ENCODE measurements at regions not wholly inside any gene's neighbourhood (a gene's known extent, or its start where the extent isn't known, plus 50 kb on each side); places are given as distances from the start of the nearest gene placed in this dataset.

DNA sequence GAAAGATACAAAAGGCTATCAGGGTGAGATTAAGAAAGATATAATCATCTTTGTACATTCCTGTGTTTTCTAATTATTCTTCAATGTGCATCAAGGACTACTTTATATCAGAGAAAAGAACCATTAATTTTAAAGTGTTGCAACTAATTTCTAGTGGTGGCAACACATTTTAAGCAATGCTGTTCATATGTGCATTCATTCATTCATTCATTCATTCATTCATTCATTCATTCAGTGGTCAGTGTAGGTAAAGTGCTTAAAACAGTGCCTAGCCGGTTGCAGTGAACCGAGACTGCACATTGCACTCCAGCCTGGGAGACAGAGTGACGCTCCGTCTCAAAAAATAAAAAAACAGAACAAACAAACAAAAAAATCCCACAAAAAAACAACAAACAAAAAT lies 155.7 kb upstream of the ZNF536 start:
- no peak for TF ChIP-seq POLR2AphosphoS5 (IDR thresholded peaks at IDR 0.05)
- no peak for TF ChIP-seq EP300 (IDR thresholded peaks at IDR 0.05)
- no peak for TF ChIP-seq CTCF (IDR thresholded peaks at IDR 0.05)
- no peak for TF ChIP-seq POLR2A (IDR thresholded peaks at IDR 0.05)
- no peak for ATAC-seq

DNA sequence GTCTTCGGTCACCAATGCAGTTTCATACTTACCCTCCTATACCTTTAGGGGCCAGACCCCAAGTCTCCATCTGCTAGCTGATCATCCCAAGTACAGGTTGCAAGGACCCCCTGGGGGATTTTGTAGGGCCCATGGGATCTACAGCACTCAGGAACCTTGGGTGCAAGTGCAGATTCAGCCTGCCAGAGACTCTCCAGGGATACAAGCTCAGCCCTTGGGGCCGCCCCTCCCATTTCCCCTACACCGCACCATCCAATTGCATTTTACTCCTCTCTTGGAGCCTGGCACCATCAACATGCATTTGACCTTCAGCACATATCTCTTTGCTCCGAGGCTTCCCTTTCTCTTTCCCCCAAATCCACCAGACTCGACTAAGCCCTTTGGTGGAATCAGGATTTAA lies 154.7 kb upstream of the ZNF536 start:
- Histone ChIP-seq H3K27ac (no peak overlapping the region), H3K4me1 (peaks cover 0 to 3% (median 0%) of the 10 kb centered on the region in 3 donors), H3K36me3 (no peaks in the 10 kb centered on the region), H3K9me3 (no peaks in the 10 kb centered on the region), H3K27me3 (peaks cover 63% of the 10 kb centered on the region), H3K4me3 (no peak overlapping the region)
- WGBS, 2 donors (ENCODE audit: low coverage in 1 of 2), result 82 to 86% methylated on average over 4 to 5 of the region's 5 CpGs
- TF ChIP-seq EP300 (IDR thresholded peaks at IDR 0.05) (no peak), CTCF (IDR thresholded peaks at IDR 0.05) (no peak), POLR2AphosphoS5 (IDR thresholded peaks at IDR 0.05) (no peak), POLR2A (IDR thresholded peaks at IDR 0.05) (no peak)
- no peak for ATAC-seq

More for the DNA sequence above, 155.7 kb upstream of the ZNF536 start:
- Histone ChIP-seq H3K9me3 (no peaks in the 10 kb centered on the region), H3K4me1 (no peaks in the 10 kb centered on the region), H3K27me3 (peaks cover 59% of the 10 kb centered on the region), H3K36me3 (no peaks in the 10 kb centered on the region), H3K27ac (no peak overlapping the region), H3K4me3 (no peak overlapping the region)
- 80 to 91% methylated on average over 1 to 4 of the region's 4 CpGs for WGBS, 2 donors (ENCODE audit: low coverage in 1 of 2)

DNA sequence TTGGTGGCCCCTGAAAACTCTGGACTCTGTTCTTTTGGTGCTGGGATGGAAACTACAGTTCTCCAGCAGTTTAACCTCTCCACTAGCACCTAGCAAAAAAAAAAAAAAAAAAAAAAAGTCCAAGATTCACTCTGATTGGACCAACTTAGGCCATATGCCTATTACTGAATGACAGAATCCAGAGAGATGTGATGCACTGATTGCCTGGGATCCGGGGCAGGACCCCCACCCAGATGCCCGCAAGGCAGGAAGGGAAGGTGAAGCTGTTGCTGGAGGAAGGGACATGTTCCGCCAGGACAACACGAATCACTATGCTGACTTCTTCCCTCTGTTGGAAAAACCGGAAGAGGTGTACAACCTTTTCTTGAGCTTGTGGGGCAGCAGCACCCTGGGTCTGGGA lies 152.5 kb upstream of the ZNF536 start:
- H3K27me3 ChIP-seq, result peaks cover 73% of the 10 kb centered on the region
- H3K9me3 ChIP-seq, result no peaks in the 10 kb centered on the region
- no peak overlapping the region for H3K27ac ChIP-seq
- TF ChIP-seq CTCF (IDR thresholded peaks at IDR 0.05) (no peak), POLR2A (IDR thresholded peaks at IDR 0.05) (no peak), EP300 (IDR thresholded peaks at IDR 0.05) (no peak), POLR2AphosphoS5 (IDR thresholded peaks at IDR 0.05) (no peak)
- ATAC-seq, result no peak
- no peaks in the 10 kb centered on the region for H3K36me3 ChIP-seq
- H3K4me3 ChIP-seq, result no peak overlapping the region
- H3K4me1 ChIP-seq, result peaks cover 0 to 7% (median 0%) of the 10 kb centered on the region in 3 donors
- WGBS, 2 donors (ENCODE audit: low coverage in 1 of 2), result 81 to 100% methylated on average over 1 to 5 of the region's 5 CpGs

DNA sequence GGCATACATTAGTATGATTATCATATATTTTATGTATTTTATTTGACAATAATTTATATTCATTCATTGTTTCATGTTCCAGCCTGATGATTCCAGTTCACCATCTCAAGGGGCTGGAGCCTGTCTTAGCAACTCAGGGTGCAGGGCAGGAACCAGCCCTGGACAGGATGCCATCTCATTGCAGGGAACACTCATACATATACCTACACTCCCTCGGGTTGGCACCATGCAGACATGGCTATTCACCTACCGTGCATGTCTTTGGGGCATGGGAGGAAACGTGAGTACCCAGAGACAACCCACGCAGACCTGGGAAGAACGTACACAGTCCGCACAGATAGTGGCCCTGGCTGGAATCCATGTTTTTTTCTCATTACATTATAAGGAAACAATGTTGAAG lies 151.0 kb upstream of the ZNF536 start:
- 75 to 94% methylated on average over 2 to 5 of the region's 6 CpGs for WGBS, 2 donors (ENCODE audit: low coverage in 1 of 2)
- H3K27me3 ChIP-seq, result peaks cover 81% of the 10 kb centered on the region
- H3K4me3 ChIP-seq, result no peak overlapping the region
- peaks cover 0 to 21% (median 6%) of the 10 kb centered on the region in 3 donors for H3K4me1 ChIP-seq
- no peak for TF ChIP-seq POLR2A (IDR thresholded peaks at IDR 0.05)
- TF ChIP-seq EP300 (IDR thresholded peaks at IDR 0.05), result no peak
- no peak for TF ChIP-seq POLR2AphosphoS5 (IDR thresholded peaks at IDR 0.05)
- no peak for TF ChIP-seq CTCF (IDR thresholded peaks at IDR 0.05)
- no peaks in the 10 kb centered on the region for H3K36me3 ChIP-seq
- ATAC-seq, result no peak
- H3K9me3 ChIP-seq, result no peaks in the 10 kb centered on the region
- H3K27ac ChIP-seq, result no peak overlapping the region

DNA sequence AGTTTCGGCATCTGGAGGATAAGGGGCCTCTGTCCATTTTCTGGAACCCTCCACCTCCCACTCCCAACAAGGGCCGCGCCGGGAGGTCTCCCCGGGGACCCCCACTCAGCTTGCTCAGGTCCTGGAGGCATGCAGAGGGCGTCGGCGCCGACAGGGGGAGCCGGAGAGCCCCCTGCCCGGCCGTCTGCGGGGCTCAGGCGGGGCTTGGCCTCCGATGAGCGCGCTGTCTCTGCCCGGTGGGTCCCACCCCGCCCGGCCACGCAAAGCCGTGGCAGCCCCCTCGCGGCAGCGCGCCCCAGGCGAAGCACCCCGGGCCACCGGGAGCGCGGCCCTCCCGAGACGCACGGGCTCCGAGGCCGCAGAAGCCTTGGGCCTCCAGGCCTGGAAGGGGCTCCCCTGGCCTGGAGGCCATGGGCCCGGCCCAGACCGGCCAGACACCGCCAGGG lies 149.7 kb upstream of the ZNF536 start:
- Histone ChIP-seq H3K27me3 (peaks cover 89% of the 10 kb centered on the region), H3K4me1 (peaks cover 0 to 33% (median 11%) of the 10 kb centered on the region in 3 donors), H3K36me3 (no peaks in the 10 kb centered on the region), H3K9me3 (no peaks in the 10 kb centered on the region), H3K27ac (no peak overlapping the region), H3K4me3 (peak overlapping the region in 1 of 2 donors; percentile 28)
- no peak for TF ChIP-seq POLR2AphosphoS5 (IDR thresholded peaks at IDR 0.05)
- no peak for TF ChIP-seq POLR2A (IDR thresholded peaks at IDR 0.05)
- TF ChIP-seq EP300 (IDR thresholded peaks at IDR 0.05), result no peak
- peak in 2 of 4 experiments; percentile 14 to 63 for TF ChIP-seq CTCF (IDR thresholded peaks at IDR 0.05)
- 40% methylated on average over 1 of the region's 39 CpGs; no CpG with 5 or more reads in 1 of the 2 donors for WGBS, 2 donors (ENCODE audit: low coverage in 1 of 2)
- ATAC-seq, result peak; percentile 31

All from gastroesophageal sphincter (tissue), 4 donors.